Lower leg skin (tissue), 4 donors: ENCODE measurements at regions not wholly inside any gene's neighbourhood (a gene's known extent, or its start where the extent isn't known, plus 50 kb on each side); places are given as distances from the start of the nearest gene placed in this dataset.

Experiments
- DNase-seq, 2 donors: peaks; one replicate each; pipeline ENCODE4 v3.0.0-alpha.2; 2019; ENCODE audit warnings: low spot score in 2 of 2
- H3K4me3 ChIP-seq: fragments of 200-600 bp; sonication (generic); 2 replicates; pipeline ENCODE4 v1.5.1; 2017; ENCODE audit warnings: mild to moderate bottlenecking, low read depth; ENCODE audit not compliant: poor library complexity, severe bottlenecking
- CTCF ChIP-seq, 3 donors: fragments of 450-650 bp; IDR thresholded peaks; one replicate each; pipeline ENCODE4 v1.5.1; 2016; ENCODE audit warnings: antibody characterized with exemption in 3 of 3, mild to moderate bottlenecking in 3 of 3, moderate library complexity in 2 of 3
- POLR2A ChIP-seq, 2 donors: fragments of 450-650 bp; IDR thresholded peaks; one replicate each; pipeline ENCODE4 v1.6.1; 2016 to 2017; ENCODE audit warnings: antibody characterized with exemption in 2 of 2, mild to moderate bottlenecking in 1 of 2, moderate library complexity in 1 of 2
- WGBS, 2 donors: methylation state at CpG; one replicate each; pipeline ENCODE4 v1.1.5; 2018; 5-methylcytosine and 5-hydroxymethylcytosine counted together
- intact Hi-C: fragments of 100-400 bp; cut with DNase I; formaldehyde crosslinking; loops from one replicate; pipeline ENCODE4 v1.15.0; 2023; ENCODE audit warnings: low total_unique reads

- WGBS, 2 donors, result 45 to 63% methylated on average over 2 of the region's 2 CpGs
- intact Hi-C loops, result no loop called here
- DNase-seq, result no peak
- TF ChIP-seq POLR2A (IDR thresholded peaks at IDR 0.05) (no peak), CTCF (IDR thresholded peaks at IDR 0.05) (no peak)
- H3K4me3 ChIP-seq, result no peak overlapping the region
Observed at GRCh38 chr11:42036201-42036600, 576.7 kb upstream of the LRRC4C start.

- TF ChIP-seq POLR2A (IDR thresholded peaks at IDR 0.05) (no peak), CTCF (IDR thresholded peaks at IDR 0.05) (no peak)
- no peak overlapping the region for H3K4me3 ChIP-seq
- intact Hi-C loops, result no loop called here
- DNase-seq, result no peak
Observed at GRCh38 chr11:42043312-42043711, 583.9 kb upstream of the LRRC4C start.

DNA sequence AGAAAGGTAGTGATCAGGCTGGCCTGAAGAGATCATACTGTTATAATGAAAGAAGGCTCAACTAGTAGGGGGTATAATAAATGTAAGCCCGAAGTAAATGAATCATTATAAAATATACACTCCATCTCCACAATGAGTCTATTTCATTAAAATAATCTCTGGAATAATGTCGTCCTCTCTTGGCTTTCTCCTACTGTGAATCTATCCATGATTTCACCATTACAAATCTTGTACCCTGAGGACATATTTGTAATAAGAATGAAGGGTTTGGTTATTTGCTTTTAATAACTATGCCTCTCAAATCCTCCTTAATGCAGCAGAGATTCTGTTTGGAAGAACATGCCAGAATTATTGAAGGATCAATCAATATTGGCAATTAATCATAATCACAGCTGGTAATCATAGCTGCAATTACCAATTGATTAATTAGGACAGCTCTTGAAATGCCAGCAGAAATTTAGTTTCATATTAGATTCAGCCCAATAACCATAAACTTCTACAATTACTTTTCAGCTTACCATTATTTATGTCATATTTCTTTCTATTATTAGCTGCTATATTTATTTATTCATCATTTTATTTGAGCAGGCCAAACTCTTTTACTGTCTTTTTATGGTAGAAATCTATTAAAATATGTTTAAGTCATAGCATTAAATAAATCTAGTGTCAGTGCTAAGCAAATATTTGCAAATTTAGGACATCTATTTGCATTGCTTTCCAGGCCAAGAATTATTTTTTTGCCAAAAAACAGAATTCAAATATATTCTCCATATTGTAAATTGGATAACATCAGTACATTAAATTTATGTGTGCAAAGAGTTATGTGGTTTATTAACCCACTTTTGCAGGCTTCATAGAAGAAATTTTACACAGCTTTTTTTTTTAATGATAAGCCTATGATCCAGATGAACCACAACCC lies 588.4 kb upstream of the LRRC4C start:
- no peak for TF ChIP-seq CTCF (IDR thresholded peaks at IDR 0.05)
- no peak for TF ChIP-seq POLR2A (IDR thresholded peaks at IDR 0.05)
- no peak overlapping the region for H3K4me3 ChIP-seq
- 57 to 60% methylated on average over 2 of the region's 2 CpGs for WGBS, 2 donors
- DNase-seq, result no peak
- intact Hi-C loops, result no loop called here

DNA sequence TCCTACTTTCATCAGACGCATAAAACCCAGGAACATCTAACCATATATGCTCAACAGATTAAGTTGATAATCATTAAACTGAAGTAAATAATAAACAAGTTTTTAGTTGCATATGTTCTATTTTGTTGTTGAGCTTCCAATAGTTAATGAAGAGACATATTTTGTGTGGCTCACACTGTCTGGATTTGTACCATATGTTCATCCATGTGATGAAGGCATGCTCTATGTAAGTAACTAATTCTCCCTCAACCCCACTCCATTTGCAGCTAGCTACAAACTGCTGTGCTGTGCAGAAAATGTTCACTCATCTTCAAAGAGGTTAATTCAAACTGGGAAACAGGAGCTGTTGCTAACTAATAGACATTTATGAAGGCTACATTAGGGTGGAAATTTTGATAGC lies 589.7 kb upstream of the LRRC4C start:
- TF ChIP-seq POLR2A (IDR thresholded peaks at IDR 0.05) (no peak), CTCF (IDR thresholded peaks at IDR 0.05) (no peak)
- intact Hi-C loops, result no loop called here
- H3K4me3 ChIP-seq, result no peak overlapping the region
- DNase-seq, result no peak
- WGBS, 2 donors, result 92 to 95% methylated on average over 1 of the region's 1 CpG

GRCh38 chr11:42049650-42050049 lies 590.2 kb upstream of the LRRC4C start:
- TF ChIP-seq POLR2A (IDR thresholded peaks at IDR 0.05), result no peak
- TF ChIP-seq CTCF (IDR thresholded peaks at IDR 0.05), result no peak
- no peak for DNase-seq

More at GRCh38 chr11:42049650-42050049, 590.2 kb upstream of the LRRC4C start:
- intact Hi-C loops, result no loop called here
- WGBS, 2 donors, result 75 to 82% methylated on average over 1 of the region's 1 CpG
- no peak overlapping the region for H3K4me3 ChIP-seq
